Fibroblast of skin of left quadriceps (primary cell): ENCODE measurements at regions not wholly inside any gene's neighbourhood (a gene's known extent, or its start where the extent isn't known, plus 50 kb on each side); places are given as distances from the start of the nearest gene placed in this dataset.

Experiments
- DNase-seq, 2 experiments: peaks; one replicate each; pipeline ENCODE4 v3.0.0-alpha.2; 2013; ENCODE audit warnings: low read depth in 2 of 2

DNA sequence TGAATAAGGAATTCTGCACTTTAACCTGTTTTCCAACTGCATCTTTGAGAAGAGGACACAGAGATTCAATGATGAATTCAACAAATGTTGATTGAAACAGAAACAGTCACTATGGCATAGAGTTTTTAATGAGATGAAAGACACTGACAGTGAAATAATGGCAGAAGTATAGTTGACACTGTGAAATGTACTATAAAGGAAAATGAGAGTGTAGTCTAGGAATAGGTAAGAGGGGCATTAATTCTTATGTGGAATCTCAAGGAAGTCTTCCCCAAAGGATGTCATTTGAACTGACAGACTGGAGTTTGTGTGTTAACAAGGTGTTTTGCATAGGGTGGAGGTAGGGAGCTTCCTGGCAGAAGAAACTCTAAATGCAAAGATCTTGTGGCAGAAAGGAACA lies 566.2 kb downstream of the TDRD15 start:
- no peak for DNase-seq

GRCh38 chr2:21693081-21693480 lies 569.3 kb downstream of the TDRD15 start:
- DNase-seq = no peak

DNA sequence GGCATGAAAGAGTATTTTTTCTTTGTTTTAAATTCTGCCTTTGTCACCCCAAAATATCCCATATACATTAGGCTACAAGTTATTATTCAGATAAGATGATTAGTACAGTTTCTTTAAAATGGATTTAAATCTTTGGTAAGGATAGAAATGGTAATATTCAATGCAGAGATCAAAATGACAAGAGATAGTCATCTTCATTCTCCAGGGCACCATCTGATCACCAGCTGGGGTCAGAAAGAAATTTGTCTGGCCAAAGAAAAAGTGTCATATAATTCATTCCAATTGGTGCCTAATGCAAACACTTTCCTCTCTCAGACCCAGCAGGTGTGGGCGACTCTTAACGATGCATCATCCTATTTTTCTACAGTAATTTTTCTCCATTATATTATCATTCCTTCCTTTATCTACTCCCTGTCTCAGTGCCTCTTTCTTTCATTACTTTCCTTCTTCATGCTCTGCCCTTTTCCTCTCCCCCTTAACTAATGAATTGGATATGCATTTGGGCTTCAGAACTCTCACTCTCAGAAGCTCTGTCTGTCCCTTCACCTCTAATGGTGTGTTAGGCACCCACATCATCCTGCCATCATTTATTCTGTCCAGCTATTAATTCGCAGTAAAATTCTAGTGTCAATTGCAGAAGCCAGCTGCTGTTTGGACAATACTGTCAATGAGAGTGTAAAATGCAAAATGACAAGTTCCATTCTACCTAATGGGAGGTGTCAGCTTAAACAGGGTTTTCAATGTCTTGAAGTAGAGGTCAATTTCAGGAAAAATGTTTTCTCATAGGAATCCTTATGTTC lies 570.5 kb downstream of the TDRD15 start:
- no peak for DNase-seq

DNA sequence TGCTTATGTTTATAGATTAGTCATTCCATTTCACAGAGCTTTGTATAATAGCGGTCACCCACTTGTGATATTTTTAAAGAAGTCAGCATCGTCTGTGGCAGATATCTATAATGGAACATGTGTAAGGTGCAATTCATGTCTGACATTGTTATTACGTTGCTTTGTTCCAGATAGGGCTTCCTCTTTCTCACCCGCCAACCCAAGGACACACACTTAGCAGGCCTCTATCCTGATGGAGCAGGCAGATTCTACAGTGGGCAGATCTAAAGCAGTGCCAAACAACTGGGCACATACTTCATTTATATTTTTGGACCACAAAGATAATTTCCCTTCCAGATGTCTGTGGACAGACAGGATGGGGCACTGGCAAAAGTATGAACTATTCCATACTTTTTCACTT lies 573.1 kb downstream of the TDRD15 start:
- no peak for DNase-seq

DNA sequence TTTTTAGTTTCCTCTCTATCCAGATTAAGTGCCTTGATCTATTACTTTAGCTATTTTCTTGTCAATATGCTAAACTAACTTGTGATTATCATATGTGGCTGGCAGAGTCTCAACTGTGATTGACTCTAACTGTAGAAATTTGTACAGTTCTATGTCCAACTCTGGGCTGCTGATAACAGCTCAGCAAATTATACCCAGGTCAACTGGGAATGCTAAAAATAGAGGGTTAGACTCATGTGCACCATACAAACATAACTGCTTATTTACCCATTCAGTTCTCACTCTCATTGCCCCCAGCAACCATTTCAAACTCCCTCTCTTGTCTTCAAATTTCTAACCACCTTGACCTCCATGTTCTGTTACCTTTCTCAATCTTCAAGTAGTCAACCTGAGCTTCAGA lies 576.9 kb downstream of the TDRD15 start:
- no peak for DNase-seq

DNA sequence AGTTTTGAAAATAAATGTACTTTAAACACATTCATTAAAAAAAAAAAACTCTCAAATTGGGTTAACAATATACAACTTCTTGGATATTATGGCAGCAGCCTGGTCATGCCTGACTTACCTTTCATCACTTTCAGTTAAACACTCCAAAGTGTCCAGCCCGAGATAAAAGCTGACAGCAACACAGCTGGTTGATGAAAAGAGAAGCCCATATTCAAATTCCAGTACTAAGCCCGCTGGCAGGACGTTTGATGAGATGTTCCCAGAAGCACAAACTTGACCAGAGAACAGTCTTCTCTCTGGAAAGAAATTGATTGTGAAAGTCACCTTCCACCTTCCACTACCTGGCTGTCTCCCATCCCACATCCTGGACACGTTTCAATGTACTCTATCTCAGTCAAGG lies 586.3 kb downstream of the TDRD15 start:
- DNase-seq = no peak

GRCh38 chr2:21710496-21710895 lies 586.7 kb downstream of the TDRD15 start:
- DNase-seq = no peak

- no peak for DNase-seq
Measured at GRCh38 chr2:21715887-21716286, 592.1 kb downstream of the TDRD15 start.

- DNase-seq = no peak
Measured at GRCh38 chr2:21727101-21727500, 603.3 kb downstream of the TDRD15 start.

GRCh38 chr2:21728133-21728532 lies 604.4 kb downstream of the TDRD15 start:
- no peak for DNase-seq

- DNase-seq = no peak
Measured at GRCh38 chr2:21730141-21730540, 606.4 kb downstream of the TDRD15 start.

- peak; percentile 55 to 60 for DNase-seq
Measured at GRCh38 chr2:21740484-21740883, 616.7 kb downstream of the TDRD15 start.

DNA sequence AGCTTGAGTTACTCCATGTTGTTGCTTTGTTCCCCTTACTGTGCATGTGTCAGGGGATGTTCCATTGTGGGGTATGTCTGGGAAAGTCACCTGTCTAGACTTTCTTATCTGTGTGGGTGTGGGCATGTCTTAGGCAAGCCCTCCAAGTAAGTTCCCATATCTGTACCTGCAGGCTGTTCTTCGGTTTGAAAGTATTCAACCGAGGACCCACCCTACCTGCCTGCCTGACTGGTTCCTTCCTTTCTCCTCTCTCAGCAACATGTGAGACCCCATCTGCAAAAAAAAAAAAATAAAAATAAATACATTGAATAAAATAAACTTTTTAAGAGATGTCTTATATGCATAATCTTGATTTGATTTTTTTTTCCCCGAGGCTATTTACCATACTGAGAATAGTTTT lies 622.7 kb downstream of the TDRD15 start:
- DNase-seq = no peak

GRCh38 chr2:21748501-21748900 lies 624.7 kb downstream of the TDRD15 start:
- no peak for DNase-seq

- DNase-seq = no peak
Measured at GRCh38 chr2:21754164-21754788, 630.5 kb downstream of the TDRD15 start.

DNA sequence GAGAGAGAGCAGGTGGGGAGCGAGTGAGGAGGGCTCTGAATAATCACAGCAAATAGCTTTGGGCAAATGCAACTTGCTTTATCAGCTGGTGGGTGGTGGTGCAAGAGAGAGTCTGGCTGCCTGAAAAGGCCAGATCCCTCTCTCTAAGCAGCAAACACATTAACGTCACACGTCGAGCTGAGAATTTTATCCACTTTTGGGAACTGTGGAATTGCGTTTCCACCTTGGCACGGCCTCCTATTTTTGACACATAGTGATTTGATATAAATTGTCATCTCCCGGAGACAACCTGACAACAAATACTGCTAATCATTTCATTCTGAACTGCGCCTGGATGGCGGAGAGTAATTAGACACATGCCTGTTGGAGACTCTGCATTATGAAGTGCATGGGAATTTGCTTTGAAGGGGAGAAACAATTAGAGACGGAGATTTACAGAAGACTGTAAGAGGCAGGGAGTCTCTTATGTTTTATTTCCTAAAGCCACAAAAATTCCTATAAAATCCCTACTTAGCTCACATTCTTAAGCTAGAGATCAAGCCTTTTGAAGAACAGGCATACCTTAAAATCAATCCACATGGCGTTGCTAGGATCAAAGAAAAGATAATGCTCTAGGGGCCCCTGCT lies 634.1 kb downstream of the TDRD15 start:
- DNase-seq = no peak

- DNase-seq = no peak
Measured at GRCh38 chr2:21759819-21760218, 636.1 kb downstream of the TDRD15 start.

DNA sequence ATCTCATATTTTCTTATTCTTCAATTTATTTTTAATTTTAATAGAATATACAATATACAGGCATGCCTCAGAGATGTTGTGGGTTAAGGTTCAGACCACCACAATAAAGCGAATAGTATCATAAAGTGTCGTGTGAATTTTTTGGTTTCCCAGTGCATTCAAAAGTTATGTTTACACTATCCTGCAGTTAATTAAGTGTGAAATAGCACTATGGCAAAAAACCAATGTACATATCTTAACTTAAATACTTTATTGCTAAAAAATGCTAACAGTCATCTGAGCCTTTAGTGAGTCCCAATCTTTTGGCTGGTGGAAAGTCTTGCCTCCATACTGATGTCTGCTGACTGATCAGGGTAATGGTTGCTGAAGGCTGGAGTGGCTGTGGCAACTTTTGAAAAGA lies 637.6 kb downstream of the TDRD15 start:
- no peak for DNase-seq

- DNase-seq = no peak
Measured at GRCh38 chr2:21763501-21763900, 639.7 kb downstream of the TDRD15 start.

DNA sequence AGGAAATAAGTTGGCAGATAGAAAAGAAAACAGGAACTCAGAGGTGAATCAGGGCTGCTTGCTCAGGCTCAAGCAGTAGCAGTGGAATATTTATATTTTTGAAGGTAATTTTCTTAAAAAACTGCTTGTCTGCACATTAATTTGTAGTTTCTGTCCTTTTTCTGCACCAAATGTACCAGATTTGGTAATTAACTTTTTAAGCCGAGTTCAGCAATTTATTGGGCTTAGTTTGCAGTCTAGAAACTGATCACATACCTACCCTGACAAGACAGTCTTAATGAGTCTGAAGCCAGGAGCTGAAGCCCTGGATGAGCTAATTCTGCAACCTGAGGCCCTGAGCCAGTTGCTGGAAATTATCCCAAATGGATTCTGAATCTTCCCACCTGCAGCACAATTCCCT lies 647.0 kb downstream of the TDRD15 start:
- no peak for DNase-seq

- DNase-seq = peak; percentile 47 to 51
Measured at GRCh38 chr2:21772624-21773023, 648.9 kb downstream of the TDRD15 start.

GRCh38 chr2:21773168-21773567 lies 649.4 kb downstream of the TDRD15 start:
- no peak for DNase-seq
